WTC11 (cell line): ENCODE measurements at regions not wholly inside any gene's neighbourhood (a gene's known extent, or its start where the extent isn't known, plus 50 kb on each side); places are given as distances from the start of the nearest gene placed in this dataset.

Source experiments
- ATF3 ChIP-seq: sonication (generic); formaldehyde crosslinking; conservative IDR thresholded peaks from 2 replicates; pipeline ENCODE4 v1.8.1; 2022; ENCODE audit warnings: mild to moderate bottlenecking, missing genetic modification reagents
- ATF6 ChIP-seq: sonication (generic); formaldehyde crosslinking; IDR thresholded peaks from 2 replicates; pipeline ENCODE4 v1.8.1; 2023; ENCODE audit warnings: mild to moderate bottlenecking, missing genetic modification reagents
- CREM ChIP-seq: sonication (generic); formaldehyde crosslinking; IDR thresholded peaks from 2 replicates; pipeline ENCODE4 v1.8.1; 2022; ENCODE audit warnings: mild to moderate bottlenecking, missing genetic modification reagents, moderate library complexity
- MAX ChIP-seq: sonication (generic); formaldehyde crosslinking; IDR thresholded peaks from 2 replicates; pipeline ENCODE4 v1.8.0; 2022; ENCODE audit warnings: mild to moderate bottlenecking, missing genetic modification reagents
- USF1 ChIP-seq: sonication (generic); formaldehyde crosslinking; IDR thresholded peaks from 2 replicates; pipeline ENCODE4 v1.8.0; 2022; ENCODE audit warnings: mild to moderate bottlenecking, missing genetic modification reagents
- ZNF138 ChIP-seq: sonication (generic); formaldehyde crosslinking; conservative IDR thresholded peaks from 2 replicates; pipeline ENCODE4 v1.8.1; 2022; ENCODE audit warnings: mild to moderate bottlenecking, moderate library complexity, missing genetic modification reagents
- TF ChIP-seq, protein P1 (sequence below): fragments of 200-600 bp; IDR thresholded peaks from 2 replicates; pipeline ENCODE4 v1.8.0; 2022; ENCODE audit warnings: antibody characterized with exemption
- TF ChIP-seq, protein P2 (sequence below): sonication (generic); formaldehyde crosslinking; IDR thresholded peaks from 2 replicates; pipeline ENCODE4 v1.8.1; 2022; ENCODE audit warnings: low read depth, mild to moderate bottlenecking, moderate library complexity, missing genetic modification reagents, borderline replicate concordance

DNA sequence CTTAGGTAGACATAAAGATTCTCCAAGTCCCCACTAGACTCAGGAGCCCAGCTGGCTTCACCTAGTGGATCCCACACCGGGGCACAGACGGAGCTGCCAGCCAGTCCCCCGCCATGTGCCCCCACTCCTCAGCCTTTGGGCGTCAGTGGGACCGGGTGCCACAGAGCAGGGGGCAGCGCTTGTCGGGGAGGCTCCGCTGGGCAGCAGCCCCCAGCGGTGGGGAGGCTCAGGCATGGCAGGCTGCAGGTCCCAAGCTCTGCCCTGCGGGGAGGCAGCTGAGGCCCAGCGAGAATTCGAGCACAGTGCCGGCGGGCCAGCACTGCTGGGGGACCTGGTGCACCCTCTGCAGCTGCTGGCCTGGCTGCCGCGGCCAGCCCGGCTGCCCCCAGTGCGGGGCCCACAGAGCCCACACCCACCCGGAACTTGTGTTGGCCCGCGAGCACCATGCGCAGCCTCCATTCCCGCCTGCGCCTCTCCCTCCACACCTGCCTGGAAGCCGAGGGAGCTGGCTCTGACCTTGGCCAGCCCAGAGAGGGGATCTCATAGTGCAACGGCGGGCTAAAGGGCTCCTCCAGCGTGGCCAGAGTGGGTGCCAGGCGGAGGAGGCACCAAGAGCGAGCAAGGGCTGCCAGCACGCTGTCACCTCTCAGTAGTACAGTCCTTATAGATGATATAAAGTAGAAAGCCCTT lies 390.7 kb downstream of the PLK2 start:
- TF ChIP-seq ATF3, result no peak
- no peak for TF ChIP-seq ZNF138 (CRISPR knock-in tag)
- TF ChIP-seq, protein P1, sequence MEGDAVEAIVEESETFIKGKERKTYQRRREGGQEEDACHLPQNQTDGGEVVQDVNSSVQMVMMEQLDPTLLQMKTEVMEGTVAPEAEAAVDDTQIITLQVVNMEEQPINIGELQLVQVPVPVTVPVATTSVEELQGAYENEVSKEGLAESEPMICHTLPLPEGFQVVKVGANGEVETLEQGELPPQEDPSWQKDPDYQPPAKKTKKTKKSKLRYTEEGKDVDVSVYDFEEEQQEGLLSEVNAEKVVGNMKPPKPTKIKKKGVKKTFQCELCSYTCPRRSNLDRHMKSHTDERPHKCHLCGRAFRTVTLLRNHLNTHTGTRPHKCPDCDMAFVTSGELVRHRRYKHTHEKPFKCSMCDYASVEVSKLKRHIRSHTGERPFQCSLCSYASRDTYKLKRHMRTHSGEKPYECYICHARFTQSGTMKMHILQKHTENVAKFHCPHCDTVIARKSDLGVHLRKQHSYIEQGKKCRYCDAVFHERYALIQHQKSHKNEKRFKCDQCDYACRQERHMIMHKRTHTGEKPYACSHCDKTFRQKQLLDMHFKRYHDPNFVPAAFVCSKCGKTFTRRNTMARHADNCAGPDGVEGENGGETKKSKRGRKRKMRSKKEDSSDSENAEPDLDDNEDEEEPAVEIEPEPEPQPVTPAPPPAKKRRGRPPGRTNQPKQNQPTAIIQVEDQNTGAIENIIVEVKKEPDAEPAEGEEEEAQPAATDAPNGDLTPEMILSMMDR, result no peak
- no peak for TF ChIP-seq CREM (CRISPR knock-in tag)
- TF ChIP-seq, protein P2, sequence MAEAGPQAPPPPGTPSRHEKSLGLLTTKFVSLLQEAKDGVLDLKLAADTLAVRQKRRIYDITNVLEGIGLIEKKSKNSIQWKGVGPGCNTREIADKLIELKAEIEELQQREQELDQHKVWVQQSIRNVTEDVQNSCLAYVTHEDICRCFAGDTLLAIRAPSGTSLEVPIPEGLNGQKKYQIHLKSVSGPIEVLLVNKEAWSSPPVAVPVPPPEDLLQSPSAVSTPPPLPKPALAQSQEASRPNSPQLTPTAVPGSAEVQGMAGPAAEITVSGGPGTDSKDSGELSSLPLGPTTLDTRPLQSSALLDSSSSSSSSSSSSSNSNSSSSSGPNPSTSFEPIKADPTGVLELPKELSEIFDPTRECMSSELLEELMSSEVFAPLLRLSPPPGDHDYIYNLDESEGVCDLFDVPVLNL (CRISPR knock-in tag), result no peak
- TF ChIP-seq USF1, result no peak
- TF ChIP-seq ATF6 (CRISPR knock-in tag), result no peak
- TF ChIP-seq MAX (CRISPR knock-in tag), result no peak
